ENCODE measurements at regions not wholly inside any gene's neighbourhood (a gene's known extent, or its start where the extent isn't known, plus 50 kb on each side); places are given as distances from the start of the nearest gene placed in this dataset.

DNA sequence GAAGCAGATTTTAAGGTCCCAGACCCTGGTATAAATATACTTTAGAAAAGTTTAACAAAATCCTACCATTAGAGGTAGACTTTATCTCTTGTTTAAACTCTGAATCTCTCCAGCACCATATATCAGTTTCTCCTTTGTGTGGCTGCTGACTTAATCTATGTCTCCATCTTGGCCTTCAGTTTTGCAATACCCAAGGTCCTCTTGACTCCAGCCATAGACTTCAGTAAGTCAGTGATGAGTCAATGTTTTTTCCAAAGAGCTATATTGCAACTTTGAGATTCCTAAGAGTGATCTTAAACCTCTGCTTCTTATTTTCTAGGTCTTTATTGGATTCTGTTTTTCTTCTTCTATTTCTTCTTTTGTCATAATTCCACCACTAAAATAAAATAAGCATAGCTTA, 50.8 kb upstream of the ADGRL3 start:
- TF ChIP-seq, protein P1, sequence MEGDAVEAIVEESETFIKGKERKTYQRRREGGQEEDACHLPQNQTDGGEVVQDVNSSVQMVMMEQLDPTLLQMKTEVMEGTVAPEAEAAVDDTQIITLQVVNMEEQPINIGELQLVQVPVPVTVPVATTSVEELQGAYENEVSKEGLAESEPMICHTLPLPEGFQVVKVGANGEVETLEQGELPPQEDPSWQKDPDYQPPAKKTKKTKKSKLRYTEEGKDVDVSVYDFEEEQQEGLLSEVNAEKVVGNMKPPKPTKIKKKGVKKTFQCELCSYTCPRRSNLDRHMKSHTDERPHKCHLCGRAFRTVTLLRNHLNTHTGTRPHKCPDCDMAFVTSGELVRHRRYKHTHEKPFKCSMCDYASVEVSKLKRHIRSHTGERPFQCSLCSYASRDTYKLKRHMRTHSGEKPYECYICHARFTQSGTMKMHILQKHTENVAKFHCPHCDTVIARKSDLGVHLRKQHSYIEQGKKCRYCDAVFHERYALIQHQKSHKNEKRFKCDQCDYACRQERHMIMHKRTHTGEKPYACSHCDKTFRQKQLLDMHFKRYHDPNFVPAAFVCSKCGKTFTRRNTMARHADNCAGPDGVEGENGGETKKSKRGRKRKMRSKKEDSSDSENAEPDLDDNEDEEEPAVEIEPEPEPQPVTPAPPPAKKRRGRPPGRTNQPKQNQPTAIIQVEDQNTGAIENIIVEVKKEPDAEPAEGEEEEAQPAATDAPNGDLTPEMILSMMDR (IDR thresholded peaks at IDR 0.05; ENCODE audit: low read depth, low read length, missing control alignments), result no peak
- DNase-seq (ENCODE audit: extremely low read depth, low read depth), result no peak
- no peak overlapping the region for H3K4me3 ChIP-seq (replicated peaks; ENCODE audit: low read depth, low read length)
